MM.1S (cell line): ENCODE measurements at regions not wholly inside any gene's neighbourhood (a gene's known extent, or its start where the extent isn't known, plus 50 kb on each side); places are given as distances from the start of the nearest gene placed in this dataset.

Experiments
- CTCF ChIP-seq: fragments of 300-600 bp; sonication (generic); IDR thresholded peaks from 2 replicates; pipeline ENCODE4 v1.5.1; 2016; ENCODE audit warnings: antibody characterized with exemption, low read length, mixed read lengths
- EZH2 ChIP-seq: fragments of 300-600 bp; sonication (generic); optimal IDR thresholded peaks from 2 replicates; pipeline ENCODE3; 2017; ENCODE audit warnings: low read depth, mild to moderate bottlenecking, antibody characterized with exemption, low read length, mixed read lengths

- TF ChIP-seq CTCF (no peak), EZH2 (no peak)
Measured at GRCh38 chr10:33638891-33639290, 304.4 kb upstream of the NRP1 start.
